GM18520 (cell line): ENCODE measurements at regions not wholly inside any gene's neighbourhood (a gene's known extent, or its start where the extent isn't known, plus 50 kb on each side); places are given as distances from the start of the nearest gene placed in this dataset.

Source experiments
- ATAC-seq: cut with Tn5 transposase; IDR thresholded peaks from one replicate; pipeline ENCODE4 v1.9.1; 2021; ENCODE audit not compliant: unreplicated experiment

DNA sequence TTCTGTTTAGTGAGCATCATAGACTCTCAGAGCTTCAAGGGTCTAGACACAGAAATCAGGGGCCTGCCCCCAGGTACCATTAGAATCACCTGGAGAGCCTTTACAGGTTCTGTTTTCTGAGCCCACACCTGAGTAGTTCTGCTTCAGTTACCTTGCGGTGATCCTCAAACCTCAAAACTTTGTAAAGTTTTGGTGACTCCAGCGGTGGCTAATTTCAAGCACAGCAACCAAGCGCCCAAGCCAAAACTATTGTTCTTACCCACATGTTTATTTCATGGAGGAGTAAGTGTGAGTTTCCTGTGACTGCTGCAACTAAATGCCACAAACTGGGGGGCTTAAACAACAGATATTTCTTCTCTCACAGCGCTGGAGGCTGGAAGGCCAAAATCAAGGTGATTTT lies 108.9 kb downstream of the FOXD1 start:
- no peak for ATAC-seq

- no peak for ATAC-seq
Observed at GRCh38 chr5:73339051-73339575, 109.5 kb downstream of the FOXD1 start.

GRCh38 chr5:73338256-73339050 lies 110.1 kb downstream of the FOXD1 start:
- no peak for ATAC-seq

GRCh38 chr5:73337586-73338255 lies 110.9 kb downstream of the FOXD1 start:
- ATAC-seq: no peak

- no peak for ATAC-seq
Observed at GRCh38 chr5:73336366-73336765, 112.2 kb downstream of the FOXD1 start.

GRCh38 chr5:73333944-73334703 lies 114.5 kb downstream of the FOXD1 start:
- ATAC-seq: no peak

GRCh38 chr5:73330613-73331012 lies 118.0 kb downstream of the FOXD1 start:
- ATAC-seq: no peak

GRCh38 chr5:73328640-73329039 lies 119.9 kb downstream of the FOXD1 start:
- ATAC-seq: no peak

DNA sequence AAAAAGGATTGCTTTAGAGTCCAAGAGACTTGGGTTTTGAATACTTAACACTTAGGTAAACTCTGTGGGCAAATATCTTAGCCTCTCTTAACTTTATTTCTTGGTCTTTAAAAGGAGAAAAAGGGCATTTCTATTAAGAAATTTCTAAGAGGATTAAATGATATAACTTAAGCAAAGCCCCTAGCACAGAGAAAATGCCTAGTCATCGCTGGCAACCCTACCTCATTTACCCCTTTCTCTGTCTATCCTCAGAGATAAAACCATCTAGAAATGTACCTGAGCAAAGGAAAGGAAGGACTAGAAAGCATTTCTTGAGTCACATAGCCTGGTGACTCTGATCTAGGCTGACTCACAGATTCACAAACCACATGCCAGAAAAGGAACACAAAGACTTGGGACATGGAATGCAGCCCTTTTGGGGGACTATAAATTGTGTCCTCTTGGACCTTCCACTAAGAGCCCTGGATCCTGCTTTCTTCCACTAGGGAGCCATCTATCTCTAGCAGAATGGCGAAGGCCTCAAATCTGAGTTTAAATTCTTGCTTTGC lies 120.6 kb downstream of the FOXD1 start:
- no peak for ATAC-seq

DNA sequence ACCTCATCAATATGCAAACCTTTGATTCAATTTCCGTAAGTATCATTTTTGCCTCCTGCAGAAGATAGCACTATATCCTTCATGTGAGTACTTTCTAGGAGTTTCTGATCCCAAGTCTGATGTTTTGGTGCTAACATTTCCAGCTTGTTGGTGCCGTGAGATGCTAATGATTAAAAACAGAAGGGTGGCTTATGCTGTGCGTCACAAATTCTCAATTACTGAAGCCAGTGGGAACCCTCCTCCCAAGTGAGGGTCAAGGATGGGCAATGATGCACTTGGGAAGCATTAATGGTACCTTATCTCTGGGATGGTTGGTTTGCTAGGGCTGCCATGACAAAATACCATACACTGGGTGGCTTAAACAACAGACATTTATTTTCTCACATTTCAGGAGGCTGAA lies 123.0 kb downstream of the FOXD1 start:
- no peak for ATAC-seq

GRCh38 chr5:73323466-73323865 lies 125.1 kb downstream of the FOXD1 start:
- ATAC-seq: no peak

DNA sequence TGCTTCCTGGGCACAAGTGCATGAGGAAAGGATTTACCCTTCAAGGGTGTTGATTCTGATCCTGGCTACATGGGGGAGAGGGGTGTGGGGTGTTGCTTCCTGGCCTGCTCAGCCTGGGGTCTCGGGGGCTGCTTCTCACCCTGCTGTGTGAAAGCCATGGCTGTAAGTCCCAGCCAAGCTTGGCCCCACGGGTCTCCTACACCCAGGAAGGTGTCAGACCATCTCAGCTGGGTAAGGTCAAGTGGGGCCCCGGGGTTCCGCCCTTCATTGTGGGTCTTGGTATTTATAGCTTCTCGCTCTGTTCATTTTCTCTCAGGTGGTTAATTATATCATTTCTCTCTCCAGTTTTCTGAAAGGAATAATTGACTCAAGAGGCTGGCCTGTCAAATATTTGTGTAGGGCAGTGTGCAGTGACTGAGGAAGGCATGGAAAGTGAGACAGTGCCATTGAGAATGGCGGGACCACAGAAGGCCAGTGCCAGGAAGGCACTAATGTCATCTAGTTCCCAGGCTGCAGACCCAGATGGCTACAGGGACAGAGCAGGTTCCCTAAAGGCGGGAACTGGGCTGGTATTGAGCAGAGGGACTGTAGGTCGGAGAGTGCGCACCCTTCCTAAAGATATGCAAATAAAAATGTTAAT lies 126.0 kb downstream of the FOXD1 start:
- ATAC-seq: no peak

DNA sequence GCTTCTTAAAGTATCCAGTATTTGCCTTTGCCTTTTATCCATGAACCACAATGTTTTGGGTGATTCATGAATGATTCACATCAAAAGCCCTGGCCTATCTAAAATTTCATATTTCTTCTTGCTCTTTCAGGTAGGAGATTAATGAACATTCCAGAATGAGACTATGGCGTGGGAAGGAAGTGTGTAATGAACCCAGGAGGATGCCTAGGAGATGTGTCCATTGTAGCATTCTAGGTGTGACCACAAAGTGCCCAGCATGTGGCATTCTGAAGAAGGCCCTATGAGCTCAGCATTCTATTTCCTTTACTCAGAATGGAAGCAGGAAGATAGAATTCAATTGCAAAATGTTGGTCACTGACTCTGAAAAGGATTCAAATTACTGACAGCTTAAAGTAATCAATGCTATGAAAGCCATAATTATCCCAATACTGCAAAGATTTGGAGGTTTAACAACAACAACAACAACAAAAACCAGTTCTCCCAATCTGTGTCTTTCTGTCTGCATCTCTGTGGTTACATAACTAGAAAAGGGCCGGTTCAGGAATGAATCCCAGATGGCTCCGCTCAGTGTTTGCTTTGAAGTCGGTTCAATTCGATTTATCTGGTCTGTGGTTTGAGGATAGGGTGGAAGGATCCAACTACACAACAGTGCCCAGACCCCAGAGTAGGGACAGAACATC lies 126.7 kb downstream of the FOXD1 start:
- no peak for ATAC-seq

DNA sequence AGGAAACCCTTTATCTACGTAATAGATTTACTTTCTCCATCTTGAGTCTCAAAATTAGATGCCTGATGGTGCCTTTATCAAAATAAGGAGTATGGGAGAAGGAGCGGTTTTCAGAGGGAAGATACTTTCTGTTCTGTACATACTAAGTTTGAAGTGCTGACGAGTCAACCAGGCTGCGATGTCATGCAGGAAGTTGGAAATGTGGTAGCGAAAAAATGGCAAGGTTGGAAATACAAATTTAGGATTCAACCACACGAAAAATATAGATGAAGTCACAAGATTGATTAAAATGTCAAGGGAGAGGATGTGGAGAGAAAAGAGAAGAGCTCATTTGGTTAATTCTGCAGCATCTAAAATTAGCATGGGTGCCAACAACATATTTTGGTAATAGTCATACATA lies 129.5 kb downstream of the FOXD1 start:
- ATAC-seq: no peak

- no peak for ATAC-seq
Observed at GRCh38 chr5:73318308-73318719, 130.3 kb downstream of the FOXD1 start.

DNA sequence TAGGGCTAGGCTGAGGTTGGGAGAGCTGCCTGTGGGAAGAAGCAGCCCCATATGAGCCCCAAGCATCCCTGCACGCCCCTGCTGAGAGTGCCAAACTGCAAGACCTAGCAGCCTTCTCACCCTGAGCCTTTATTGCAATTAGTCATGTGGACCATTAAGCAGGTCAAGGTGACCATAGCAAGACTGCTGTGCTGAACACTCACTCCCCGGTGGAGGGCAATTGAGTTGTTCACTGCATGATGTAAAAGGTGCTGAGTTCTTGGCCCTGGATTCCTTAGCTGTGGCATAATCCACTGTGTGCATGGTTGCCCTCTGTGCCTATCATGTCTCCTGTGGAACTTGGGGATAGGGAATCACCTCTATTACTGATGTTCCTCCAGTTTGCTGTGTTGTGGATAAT lies 131.1 kb downstream of the FOXD1 start:
- ATAC-seq: no peak

DNA sequence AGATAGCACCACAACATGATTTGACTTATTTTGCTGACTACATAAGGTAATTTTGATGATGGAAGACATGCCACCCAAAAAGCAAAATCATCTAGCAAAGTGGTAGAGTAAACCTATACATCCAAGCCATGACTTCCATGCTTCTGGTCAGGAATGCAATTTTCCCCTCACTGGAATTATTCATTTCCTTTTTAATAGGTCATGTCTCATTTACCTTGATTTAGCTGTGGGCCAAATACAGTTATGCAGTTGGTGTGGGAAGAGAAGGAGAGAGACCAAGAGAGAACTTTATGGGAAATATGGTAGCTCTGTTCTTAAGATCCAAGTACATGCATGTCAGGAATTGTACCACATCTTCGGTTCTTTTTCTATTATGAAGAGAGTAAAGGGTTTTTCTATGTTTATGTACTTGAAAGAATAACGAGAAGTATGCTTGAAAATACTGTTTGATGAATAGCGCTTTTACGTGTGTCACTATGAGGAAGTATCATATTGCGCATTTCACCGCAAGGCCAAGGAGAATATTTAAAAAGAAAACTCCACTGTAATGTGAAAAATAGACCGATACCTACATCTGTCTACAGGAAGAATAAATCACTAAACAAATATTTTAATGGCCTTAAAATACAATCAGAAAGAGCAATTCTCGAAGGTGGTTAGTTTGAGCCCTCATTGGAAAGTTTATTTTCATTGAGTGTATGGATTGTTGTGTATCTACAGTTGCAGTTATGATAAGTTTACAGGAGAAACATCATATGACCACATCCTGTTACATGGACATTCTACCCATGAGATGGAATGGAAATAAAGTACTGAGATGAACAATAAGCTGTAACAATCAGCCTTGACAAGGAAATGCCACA lies 134.0 kb downstream of the FOXD1 start:
- ATAC-seq: no peak

DNA sequence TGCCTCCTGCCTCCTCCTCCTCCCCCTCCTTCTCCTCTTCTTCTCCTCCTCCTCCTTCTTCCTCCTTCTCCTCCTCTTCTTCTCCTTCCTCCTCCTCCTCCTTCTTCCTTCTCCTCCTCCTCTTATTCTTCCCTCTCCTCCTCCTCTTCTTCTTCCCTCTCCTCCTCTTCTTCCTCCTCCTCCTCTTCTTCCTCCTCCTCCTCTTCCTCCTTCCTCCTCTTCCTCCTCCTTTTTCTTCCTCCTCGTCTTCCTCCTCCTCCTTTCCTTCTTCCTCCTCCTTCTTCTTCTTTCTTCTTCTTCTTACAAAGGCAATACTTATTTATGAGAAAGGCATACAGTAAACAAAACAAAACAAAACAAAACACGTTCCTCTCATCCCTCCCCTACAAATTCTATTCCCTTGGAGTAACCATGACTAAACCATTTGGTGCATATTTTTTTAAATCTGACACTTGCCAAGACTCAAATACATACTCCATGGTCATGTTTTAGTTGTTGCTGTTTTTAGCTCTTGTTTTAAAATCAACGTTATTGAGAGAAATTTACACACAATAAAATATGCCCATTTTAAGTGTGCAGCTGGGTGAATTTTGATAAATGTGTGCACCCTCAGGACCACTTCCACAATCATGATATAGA lies 135.6 kb downstream of the FOXD1 start:
- ATAC-seq: no peak
